K562 (cell line): ENCODE measurements at regions not wholly inside any gene's neighbourhood (a gene's known extent, or its start where the extent isn't known, plus 50 kb on each side); places are given as distances from the start of the nearest gene placed in this dataset.

Experiments
- ATAC-seq: fragments of 200-7000 bp; cut with Tn5 transposase; 3 replicates; pipeline ENCODE4 v1.9.1; 2020; ENCODE audit warnings: moderate library complexity
- BruUV-seq: library from RNA; stranded (reverse); fragments of 400-500 nt; replicated peaks from 2 replicates; lab custom pipeline; 2021; lab: Mats Ljungman, UMichigan
- CTCF ChIA-PET: fragments of 300-600 bp; formaldehyde crosslinking; extraction: SDS; loops from one replicate; lab custom pipeline; 2021; ENCODE audit warnings: low intra/inter-chr PET ratio; lab: Yijun Ruan, JAX
- POLR2A ChIA-PET: fragments of 300-600, 350-650 bp; sonication (Branson Sonifier 250); formaldehyde crosslinking; extraction: SDS; loops from one replicate; lab custom pipeline; 2021; ENCODE audit warnings: antibody characterized with exemption, inconsistent platforms; lab: Yijun Ruan, JAX
- DNase-seq, 4 experiments: peaks; one replicate each; pipeline versions ENCODE4 v3.0.0 to v3.0.0-alpha.2; 2011 to 2018; ENCODE audit warnings: low spot score in 3 of 4, mixed read lengths in 3 of 4; ENCODE audit errors: extremely low read depth in 1 of 4
- FAIRE-seq: peaks from 2 replicates; lab custom pipeline; 2011; peaks lifted over from hg19 to GRCh38; lab: Jason Lieb, UNC
- H2AFZ ChIP-seq: 2 replicates; pipeline ENCODE4 v1.6.0; 2011; ENCODE audit warnings: low read depth, low read length, control low read depth, inconsistent platforms
- H3K27ac ChIP-seq: fragments of 200-600 bp; 3 replicates; pipeline ENCODE4 v1.8.0; 2011; ENCODE audit warnings: low read depth, mild to moderate bottlenecking, control low read depth, inconsistent platforms, low read length, moderate library complexity, mixed read lengths; ENCODE audit errors: extremely low read depth
- H3K27me3 ChIP-seq, 2 experiments: fragments of 300-600 bp in 1 of 2; 2 replicates in 1 of 2; 3 replicates in 1 of 2; pipeline versions ENCODE4 v1.6.0 to v1.8.0; 2011; ENCODE audit warnings: inconsistent platforms in 2 of 2, low read length in 2 of 2, mild to moderate bottlenecking in 1 of 2, mixed read lengths in 1 of 2, moderate library complexity in 1 of 2; ENCODE audit not compliant: control insufficient read depth in 2 of 2, insufficient read depth in 2 of 2
- H3K36me3 ChIP-seq: fragments of 300-600 bp; 3 replicates; pipeline ENCODE4 v1.8.0; 2011; ENCODE audit warnings: mild to moderate bottlenecking, low read length, inconsistent platforms; ENCODE audit not compliant: control insufficient read depth, insufficient read depth
- H3K4me1 ChIP-seq, 2 experiments: fragments of 200-600 bp in 1 of 2; replicated peaks in 1 of 2; 2 replicates in 1 of 2; 3 replicates in 1 of 2; pipeline versions ENCODE4 v1.5.1 to v1.8.0; 2011; ENCODE audit warnings: inconsistent platforms in 2 of 2, low read length in 2 of 2, mild to moderate bottlenecking in 1 of 2, mixed read lengths in 1 of 2, moderate library complexity in 1 of 2; ENCODE audit not compliant: control insufficient read depth in 2 of 2, insufficient read depth in 2 of 2
- H3K4me2 ChIP-seq: 2 replicates; pipeline ENCODE4 v1.6.1; 2011; ENCODE audit warnings: low read length, control low read depth, inconsistent platforms, mixed read lengths; ENCODE audit not compliant: insufficient read depth
- H3K4me3 ChIP-seq: fragments of 200-600 bp; sonication (generic), shearing (Covaris generic); 2 replicates; pipeline ENCODE4 v1.5.1; 2016; ENCODE audit warnings: control low read depth, inconsistent platforms
- H3K79me2 ChIP-seq: fragments of 200-600 bp; 3 replicates; pipeline ENCODE4 v1.8.0; 2011; ENCODE audit warnings: low read length, inconsistent platforms; ENCODE audit not compliant: control insufficient read depth, insufficient read depth
- H3K9ac ChIP-seq, 2 experiments: 2 replicates each; pipeline versions ENCODE4 v1.6.0 to v1.6.1; 2011; ENCODE audit warnings: low read depth in 2 of 2, low read length in 2 of 2, control low read depth in 1 of 2, inconsistent platforms in 1 of 2, mild to moderate bottlenecking in 1 of 2, mixed read lengths in 1 of 2; ENCODE audit not compliant: insufficient read depth in 1 of 2
- H3K9me1 ChIP-seq: one replicate; pipeline ENCODE4 v1.6.0; 2011; ENCODE audit warnings: inconsistent platforms, mild to moderate bottlenecking, low read length, moderate library complexity; ENCODE audit not compliant: control insufficient read depth, insufficient read depth
- H3K9me3 ChIP-seq: replicated peaks from 2 replicates; pipeline ENCODE4 v1.5.1; 2011; ENCODE audit warnings: low read depth, low read length, inconsistent platforms; ENCODE audit not compliant: control insufficient read depth, insufficient read depth
- H4K20me1 ChIP-seq: replicated peaks from 2 replicates; pipeline ENCODE4 v1.6.1; 2011; ENCODE audit warnings: low read length, inconsistent platforms, mixed read lengths; ENCODE audit not compliant: control insufficient read depth, insufficient read depth
- BRD9 ChIP-seq: fragments of 450-650 bp; IDR thresholded peaks from 2 replicates; pipeline ENCODE4 v1.6.1; 2018; ENCODE audit warnings: low read depth; ENCODE audit not compliant: partially characterized antibody
- C11orf30 ChIP-seq: fragments of 450-650 bp; IDR thresholded peaks from 2 replicates; pipeline ENCODE4 v1.6.1; 2016; ENCODE audit warnings: low read depth, mild to moderate bottlenecking
- CC2D1A ChIP-seq: fragments of 450-650 bp; IDR thresholded peaks from 2 replicates; pipeline ENCODE4 v1.6.1; 2017; ENCODE audit warnings: mild to moderate bottlenecking
- GATAD2A ChIP-seq: fragments of 450-650 bp; IDR thresholded peaks from 2 replicates; pipeline ENCODE4 v1.6.1; 2017
- PML ChIP-seq: IDR thresholded peaks from 2 replicates; pipeline ENCODE4 v1.6.1; 2012; ENCODE audit warnings: low read length, inconsistent platforms
- RBFOX2 ChIP-seq: fragments of 200-400 bp; formaldehyde crosslinking; IDR thresholded peaks from 2 replicates; pipeline ENCODE4 v1.6.1; 2017; ENCODE audit warnings: low read depth, mild to moderate bottlenecking, low read length, moderate library complexity
- TBL1XR1 ChIP-seq, 2 experiments: IDR thresholded peaks; 2 replicates each; pipeline ENCODE4 v1.6.1; 2012; ENCODE audit warnings: improper control_type of control experiment in 2 of 2, low read length in 2 of 2, mild to moderate bottlenecking in 1 of 2
- TBP ChIP-seq: optimal IDR thresholded peaks from 2 replicates; pipeline ENCODE3; 2011; ENCODE audit warnings: low read depth, low read length, improper control_type of control experiment
- ZBTB17 ChIP-seq: fragments of 450-650 bp; formaldehyde crosslinking; IDR thresholded peaks from 2 replicates; pipeline ENCODE4 v1.4.0; 2020; ENCODE audit warnings: mild to moderate bottlenecking
- ZFP36 ChIP-seq: fragments of 150-350 bp; IDR thresholded peaks from 2 replicates; pipeline ENCODE4 v1.6.1; 2018; ENCODE audit warnings: low read length, low read depth; ENCODE audit not compliant: partially characterized antibody
- ZNF311 ChIP-seq: fragments of 250-450 bp; sonication (Bioruptor Pico); IDR thresholded peaks from 2 replicates; pipeline ENCODE4 v1.4.0; 2020; ENCODE audit warnings: mild to moderate bottlenecking, moderate library complexity
- WGBS: fragments of 100-300 bp; shearing (Covaris generic); methylation state at CpG from one replicate; pipeline ENCODE4 v1.1.6; 2016; ENCODE audit warnings: low coverage, mixed read lengths; ENCODE audit not compliant: insufficient coverage; ENCODE audit errors: missing lambda C conversion rate; 5-methylcytosine and 5-hydroxymethylcytosine counted together
- in situ Hi-C: fragments of 300-500 bp; cut with MboI; formaldehyde crosslinking; loops from 4 replicates; pipeline ENCODE4 v1.15.0; 2018; ENCODE audit warnings: inconsistent platforms, mixed read lengths
- intact Hi-C: fragments of 100-400 bp; cut with micrococcal nuclease; formaldehyde crosslinking; loops from 2 replicates; pipeline ENCODE4 v1.14.2; 2022
- TF ChIP-seq, protein P1 (sequence below): fragments of 450-650 bp; IDR thresholded peaks from one replicate; pipeline ENCODE4 v1.6.1; 2018; ENCODE audit warnings: mild to moderate bottlenecking, moderate library complexity; ENCODE audit not compliant: partially characterized antibody
- TF ChIP-seq, protein P2 (sequence below): fragments of 250-450 bp; sonication (Bioruptor Pico); IDR thresholded peaks from 2 replicates; pipeline ENCODE4 v1.8.0; 2022; ENCODE audit warnings: moderate library complexity, mild to moderate bottlenecking, inconsistent platforms

DNA sequence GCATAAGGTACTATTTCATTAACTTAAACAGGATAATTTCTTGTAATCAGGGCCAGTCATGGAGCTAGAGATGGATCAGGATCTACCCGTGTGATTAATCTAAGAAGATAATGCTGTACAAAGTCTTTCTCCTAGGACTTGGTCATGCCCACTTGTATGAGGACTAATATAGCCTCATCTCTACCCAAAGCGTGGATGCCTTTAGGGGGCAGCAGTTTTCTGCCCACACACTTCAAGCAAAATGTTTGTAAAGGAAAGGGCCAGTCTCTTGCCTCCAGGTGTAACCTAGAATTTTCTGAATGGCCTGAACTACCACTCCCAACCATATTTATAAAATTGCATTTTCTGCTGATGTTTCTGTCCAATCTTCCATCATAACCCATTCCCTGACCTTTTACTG lies 764.0 kb upstream of the IGFBP3 start:
- Histone ChIP-seq H3K4me1 (no peaks in the 10 kb centered on the region), H3K27me3 (no peaks in the 10 kb centered on the region), H3K9me3 (no peaks in the 10 kb centered on the region), H3K9ac (no peak overlapping the region), H3K27ac (no peak overlapping the region), H3K36me3 (no peaks in the 10 kb centered on the region), H4K20me1 (no peaks in the 10 kb centered on the region), H3K79me2 (no peaks in the 10 kb centered on the region), H3K9me1 (no peaks in the 10 kb centered on the region), H2AFZ (no peak overlapping the region), H3K4me3 (no peak overlapping the region)
- no peak for ATAC-seq
- in situ Hi-C loops (no loop called here), intact Hi-C loops (no loop called here)
- 0% methylated on average over 2 of the region's 2 CpGs for WGBS
- BruUV-seq = no TSS peak
- POLR2A ChIA-PET = no interaction called here
- DNase-seq = no peak
- CTCF ChIA-PET = no interaction called here
- no peak for FAIRE-seq
- TF ChIP-seq TBL1XR1 (IDR thresholded peaks at IDR 0.05; ENCODE audit: low read length in 2 of 2) (no peak), C11orf30 (no peak), ZFP36 (no peak), RBFOX2 (no peak)
- TF ChIP-seq, all 486 proteins: peak for 0
- H3K4me2 ChIP-seq = no peak overlapping the region

DNA sequence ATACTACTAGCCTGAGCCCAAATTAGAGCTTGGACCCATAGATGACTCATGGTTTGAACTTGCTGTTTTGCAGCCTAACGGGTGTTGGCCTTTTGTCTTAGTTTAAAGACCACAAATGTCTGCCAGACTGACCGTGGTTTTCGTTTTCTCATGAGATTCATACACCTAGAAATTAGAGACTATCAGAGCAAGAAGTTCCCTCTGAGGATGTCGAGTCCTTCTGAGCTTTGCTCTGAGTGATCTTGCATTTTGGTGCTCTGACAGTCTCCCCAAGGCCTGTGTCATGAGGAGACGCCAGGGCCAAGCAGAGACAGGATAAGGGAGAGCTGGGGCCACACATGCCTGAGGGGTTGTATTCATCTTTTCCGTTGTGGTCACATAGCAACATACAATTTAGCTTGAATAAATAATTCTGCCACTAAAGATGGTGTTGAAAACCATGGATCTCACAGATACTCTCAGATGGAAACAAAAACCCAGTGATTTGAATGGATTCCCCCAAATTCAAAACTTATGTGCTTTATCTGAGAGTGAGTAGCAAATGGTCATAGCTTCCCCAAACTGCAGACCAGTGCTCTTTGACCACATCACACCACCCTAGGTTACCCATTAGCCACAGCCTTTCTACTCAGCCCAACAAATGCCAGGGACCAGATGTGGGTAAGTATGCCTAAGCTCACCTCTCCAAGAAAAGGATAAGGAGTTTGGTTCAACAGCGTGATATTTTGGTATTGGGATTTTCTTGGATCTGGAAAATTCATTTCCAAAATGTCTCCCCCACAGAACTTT lies 762.0 kb upstream of the IGFBP3 start:
- FAIRE-seq = no peak
- H3K4me2 ChIP-seq = no peak overlapping the region
- intact Hi-C loops = no loop called here
- no peaks in the 10 kb centered on the region for H3K27me3 ChIP-seq
- no peak for DNase-seq
- WGBS = 4% methylated on average over 7 of the region's 7 CpGs
- no peaks in the 10 kb centered on the region for H3K4me1 ChIP-seq
- H3K27ac ChIP-seq = no peak overlapping the region
- H3K79me2 ChIP-seq = no peaks in the 10 kb centered on the region
- CTCF ChIA-PET = no interaction called here
- no peak overlapping the region for H3K9ac ChIP-seq
- ATAC-seq = no peak
- H3K4me3 ChIP-seq = no peak overlapping the region
- in situ Hi-C loops = no loop called here
- no peaks in the 10 kb centered on the region for H3K9me3 ChIP-seq
- POLR2A ChIA-PET = interaction anchor here (0.7 kb wide), 1 partner anchor 258 kb away, joined by 3 read pairs; no protein-coding TSS in a partner anchor
- H4K20me1 ChIP-seq = no peaks in the 10 kb centered on the region
- no peak overlapping the region for H2AFZ ChIP-seq
- no peaks in the 10 kb centered on the region for H3K36me3 ChIP-seq
- BruUV-seq = no TSS peak
- no peaks in the 10 kb centered on the region for H3K9me1 ChIP-seq
- no peak for TF ChIP-seq GATAD2A
- TF ChIP-seq, protein P1, sequence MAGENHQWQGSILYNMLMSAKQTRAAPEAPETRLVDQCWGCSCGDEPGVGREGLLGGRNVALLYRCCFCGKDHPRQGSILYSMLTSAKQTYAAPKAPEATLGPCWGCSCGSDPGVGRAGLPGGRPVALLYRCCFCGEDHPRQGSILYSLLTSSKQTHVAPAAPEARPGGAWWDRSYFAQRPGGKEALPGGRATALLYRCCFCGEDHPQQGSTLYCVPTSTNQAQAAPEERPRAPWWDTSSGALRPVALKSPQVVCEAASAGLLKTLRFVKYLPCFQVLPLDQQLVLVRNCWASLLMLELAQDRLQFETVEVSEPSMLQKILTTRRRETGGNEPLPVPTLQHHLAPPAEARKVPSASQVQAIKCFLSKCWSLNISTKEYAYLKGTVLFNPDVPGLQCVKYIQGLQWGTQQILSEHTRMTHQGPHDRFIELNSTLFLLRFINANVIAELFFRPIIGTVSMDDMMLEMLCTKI = no peak
- no peak for TF ChIP-seq BRD9
- TF ChIP-seq PML = no peak
- TF ChIP-seq ZBTB17 (CRISPR knock-in tag) = no peak
- no peak for TF ChIP-seq CC2D1A
- TF ChIP-seq, protein P2, sequence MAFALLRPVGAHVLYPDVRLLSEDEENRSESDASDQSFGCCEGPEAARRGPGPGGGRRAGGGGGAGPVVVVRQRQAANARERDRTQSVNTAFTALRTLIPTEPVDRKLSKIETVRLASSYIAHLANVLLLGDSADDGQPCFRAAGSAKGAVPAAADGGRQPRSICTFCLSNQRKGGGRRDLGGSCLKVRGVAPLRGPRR (CRISPR knock-in tag) = no peak
- TF ChIP-seq TBP = no peak
- TF ChIP-seq ZNF311 (CRISPR knock-in tag) = no peak
